Prostate gland (tissue), 2 donors: ENCODE measurements at regions not wholly inside any gene's neighbourhood (a gene's known extent, or its start where the extent isn't known, plus 50 kb on each side); places are given as distances from the start of the nearest gene placed in this dataset.

ENCODE experiments used
- POLR2A ChIP-seq: fragments of 450-650 bp; IDR thresholded peaks from one replicate; pipeline ENCODE4 v1.6.1; 2016; ENCODE audit warnings: antibody characterized with exemption, mild to moderate bottlenecking
- POLR2AphosphoS5 ChIP-seq: sonication (generic); formaldehyde crosslinking; IDR thresholded peaks from one replicate; pipeline ENCODE4 v1.6.1; 2017; ENCODE audit warnings: antibody characterized with exemption
- TF ChIP-seq, protein P1 (sequence below), 4 experiments: fragments of 200-600 bp in 2 of 4; fragments of 450-650 bp in 2 of 4; sonication (generic) in 2 of 4; IDR thresholded peaks; 1 replicate in 3 of 4; 2 replicates in 1 of 4; pipeline ENCODE4 v1.5.1; 2016 to 2019; ENCODE audit warnings: antibody characterized with exemption in 4 of 4, mild to moderate bottlenecking in 2 of 4, moderate library complexity in 2 of 4

- TF ChIP-seq, protein P1, sequence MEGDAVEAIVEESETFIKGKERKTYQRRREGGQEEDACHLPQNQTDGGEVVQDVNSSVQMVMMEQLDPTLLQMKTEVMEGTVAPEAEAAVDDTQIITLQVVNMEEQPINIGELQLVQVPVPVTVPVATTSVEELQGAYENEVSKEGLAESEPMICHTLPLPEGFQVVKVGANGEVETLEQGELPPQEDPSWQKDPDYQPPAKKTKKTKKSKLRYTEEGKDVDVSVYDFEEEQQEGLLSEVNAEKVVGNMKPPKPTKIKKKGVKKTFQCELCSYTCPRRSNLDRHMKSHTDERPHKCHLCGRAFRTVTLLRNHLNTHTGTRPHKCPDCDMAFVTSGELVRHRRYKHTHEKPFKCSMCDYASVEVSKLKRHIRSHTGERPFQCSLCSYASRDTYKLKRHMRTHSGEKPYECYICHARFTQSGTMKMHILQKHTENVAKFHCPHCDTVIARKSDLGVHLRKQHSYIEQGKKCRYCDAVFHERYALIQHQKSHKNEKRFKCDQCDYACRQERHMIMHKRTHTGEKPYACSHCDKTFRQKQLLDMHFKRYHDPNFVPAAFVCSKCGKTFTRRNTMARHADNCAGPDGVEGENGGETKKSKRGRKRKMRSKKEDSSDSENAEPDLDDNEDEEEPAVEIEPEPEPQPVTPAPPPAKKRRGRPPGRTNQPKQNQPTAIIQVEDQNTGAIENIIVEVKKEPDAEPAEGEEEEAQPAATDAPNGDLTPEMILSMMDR (IDR thresholded peaks at IDR 0.05) = no peak
- TF ChIP-seq POLR2A = no peak
- no peak for TF ChIP-seq POLR2AphosphoS5
These were observed 679.8 kb upstream of the KLHL1 start for GRCh38 chr13:70788074-70788473.
